HG03558 (cell line): ENCODE measurements at regions not wholly inside any gene's neighbourhood (a gene's known extent, or its start where the extent isn't known, plus 50 kb on each side); places are given as distances from the start of the nearest gene placed in this dataset.

Experiments
- ATAC-seq: cut with Tn5 transposase; IDR thresholded peaks from one replicate; pipeline ENCODE4 v1.9.1; 2021; ENCODE audit warnings: moderate number of reproducible peaks; ENCODE audit not compliant: unreplicated experiment; ENCODE audit errors: extremely low read depth

GRCh38 chr7:118061386-118061785 lies 122.6 kb upstream of the LSM8 start:
- ATAC-seq, result no peak

- ATAC-seq, result no peak
These were observed 110.9 kb upstream of the LSM8 start for GRCh38 chr7:118072893-118073674.

- no peak for ATAC-seq
These were observed 108.0 kb upstream of the LSM8 start for GRCh38 chr7:118075936-118076335.

- ATAC-seq, result no peak
These were observed 107.4 kb upstream of the LSM8 start for GRCh38 chr7:118076564-118076963.

- no peak for ATAC-seq
These were observed 105.9 kb upstream of the LSM8 start for GRCh38 chr7:118078015-118078414.

- ATAC-seq, result no peak
These were observed 104.6 kb upstream of the LSM8 start for GRCh38 chr7:118079369-118079768.

- ATAC-seq, result peak; percentile 82
These were observed 103.0 kb upstream of the LSM8 start for GRCh38 chr7:118080947-118081346.

GRCh38 chr7:118082506-118082905 lies 101.5 kb upstream of the LSM8 start:
- no peak for ATAC-seq

GRCh38 chr7:118085000-118085399 lies 99.0 kb upstream of the LSM8 start:
- ATAC-seq, result no peak

GRCh38 chr7:118087126-118087525 lies 96.8 kb upstream of the LSM8 start:
- no peak for ATAC-seq

- ATAC-seq, result no peak
These were observed 89.9 kb upstream of the LSM8 start for GRCh38 chr7:118094044-118094443.

GRCh38 chr7:118104812-118105441 lies 79.0 kb upstream of the LSM8 start:
- no peak for ATAC-seq

GRCh38 chr7:118109607-118110006 lies 74.4 kb upstream of the LSM8 start:
- ATAC-seq, result no peak

- ATAC-seq, result no peak
These were observed 73.6 kb upstream of the LSM8 start for GRCh38 chr7:118110178-118110925.

- ATAC-seq, result no peak
These were observed 72.6 kb upstream of the LSM8 start for GRCh38 chr7:118111347-118111746.

GRCh38 chr7:118114175-118114574 lies 69.8 kb upstream of the LSM8 start:
- ATAC-seq, result no peak

- ATAC-seq, result no peak
These were observed 54.7 kb upstream of the LSM8 start for GRCh38 chr7:118129041-118129795.

- no peak for ATAC-seq
These were observed 51.2 kb upstream of the LSM8 start for GRCh38 chr7:118132764-118133163.
